Memory B cell (primary cell): ENCODE measurements at regions not wholly inside any gene's neighbourhood (a gene's known extent, or its start where the extent isn't known, plus 50 kb on each side); places are given as distances from the start of the nearest gene placed in this dataset.

Source experiments
- ATAC-seq: fragments of 150-1000 bp; cut with Tn5 transposase; 2 replicates; pipeline ENCODE4 v1.10.0; 2021; ENCODE audit warnings: low read depth, mild to moderate bottlenecking, moderate library complexity
- DNase-seq, 2 donors: peaks; one replicate each; pipeline ENCODE4 v3.0.0; 2022; ENCODE audit warnings: low spot score in 2 of 2
- H3K27ac Mint-ChIP-seq: one replicate; pipeline ENCODE4 v1.8.0; 2022; ENCODE audit warnings: mild to moderate bottlenecking, moderate library complexity, mixed read lengths
- H3K27me3 Mint-ChIP-seq: one replicate; pipeline ENCODE4 v1.8.0; 2022; ENCODE audit warnings: mixed read lengths
- H3K36me3 Mint-ChIP-seq: one replicate; pipeline ENCODE4 v1.8.0; 2022; ENCODE audit warnings: mild to moderate bottlenecking, mixed read lengths
- H3K4me1 Mint-ChIP-seq: one replicate; pipeline ENCODE4 v1.8.0; 2022; ENCODE audit warnings: mixed read lengths
- H3K4me3 Mint-ChIP-seq: one replicate; pipeline ENCODE4 v1.8.0; 2022; ENCODE audit warnings: mild to moderate bottlenecking, moderate library complexity, mixed read lengths
- H3K9me3 Mint-ChIP-seq: one replicate; pipeline ENCODE4 v1.8.0; 2022; ENCODE audit warnings: mixed read lengths

GRCh38 chr6:140874066-140874465, 1258.7 kb upstream of the GJE1 start:
- no peak overlapping the region for H3K4me3 Mint-ChIP-seq

DNA sequence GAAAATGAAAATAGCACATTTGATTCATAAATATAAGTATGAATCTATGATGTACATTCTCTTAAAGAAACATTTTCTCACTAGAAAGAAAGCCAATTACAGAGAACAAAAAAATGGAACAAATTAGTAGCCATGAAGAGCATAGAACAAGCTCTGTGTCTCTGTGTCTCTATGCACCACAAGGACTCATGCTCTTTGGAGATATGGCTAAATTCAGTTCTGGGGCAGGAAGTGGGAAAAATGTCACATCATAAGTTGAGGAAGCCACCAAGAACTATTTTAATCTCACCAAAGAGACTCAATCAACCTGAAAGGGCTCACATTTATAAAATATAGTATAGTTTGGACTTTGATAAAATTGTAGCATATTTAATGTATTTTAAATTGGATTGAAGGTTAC, 1259.8 kb upstream of the GJE1 start:
- Mint-ChIP-seq H3K27me3 (no peaks in the 10 kb centered on the region), H3K4me1 (no peaks in the 10 kb centered on the region), H3K4me3 (no peak overlapping the region), H3K9me3 (peaks cover 3% of the 10 kb centered on the region), H3K27ac (no peak overlapping the region), H3K36me3 (no peaks in the 10 kb centered on the region)
- DNase-seq: no peak
- no peak for ATAC-seq

More at GRCh38 chr6:140874066-140874465, 1258.7 kb upstream of the GJE1 start:
- Mint-ChIP-seq H3K36me3 (no peaks in the 10 kb centered on the region), H3K4me1 (no peaks in the 10 kb centered on the region), H3K9me3 (peaks cover 3% of the 10 kb centered on the region), H3K27me3 (no peaks in the 10 kb centered on the region), H3K27ac (no peak overlapping the region)
- ATAC-seq (no peak), DNase-seq (no peak)

DNA sequence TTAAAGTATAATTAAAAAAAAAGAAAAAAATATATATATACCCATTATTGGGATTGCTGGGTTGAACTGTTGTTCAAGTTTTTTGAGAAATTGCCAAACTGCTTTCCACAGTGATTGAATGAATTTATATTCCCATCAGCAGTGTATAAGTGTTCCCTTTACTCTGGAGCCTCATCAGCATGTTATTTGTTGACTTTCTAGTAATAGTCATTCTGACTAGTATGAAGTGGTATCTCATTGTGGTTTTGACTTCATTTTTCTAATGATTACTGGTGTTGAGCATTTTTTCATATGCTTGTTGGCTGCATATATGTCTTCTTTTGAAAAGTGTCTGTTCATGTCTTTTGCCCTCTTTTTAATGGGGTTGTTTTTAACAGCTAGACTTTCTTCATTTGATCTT, 1260.8 kb upstream of the GJE1 start:
- no peak for ATAC-seq
- no peak overlapping the region for H3K27ac Mint-ChIP-seq
- no peaks in the 10 kb centered on the region for H3K36me3 Mint-ChIP-seq
- no peaks in the 10 kb centered on the region for H3K27me3 Mint-ChIP-seq
- H3K4me1 Mint-ChIP-seq: no peaks in the 10 kb centered on the region
- no peak overlapping the region for H3K4me3 Mint-ChIP-seq
- peaks cover 3% of the 10 kb centered on the region for H3K9me3 Mint-ChIP-seq
- no peak for DNase-seq

DNA sequence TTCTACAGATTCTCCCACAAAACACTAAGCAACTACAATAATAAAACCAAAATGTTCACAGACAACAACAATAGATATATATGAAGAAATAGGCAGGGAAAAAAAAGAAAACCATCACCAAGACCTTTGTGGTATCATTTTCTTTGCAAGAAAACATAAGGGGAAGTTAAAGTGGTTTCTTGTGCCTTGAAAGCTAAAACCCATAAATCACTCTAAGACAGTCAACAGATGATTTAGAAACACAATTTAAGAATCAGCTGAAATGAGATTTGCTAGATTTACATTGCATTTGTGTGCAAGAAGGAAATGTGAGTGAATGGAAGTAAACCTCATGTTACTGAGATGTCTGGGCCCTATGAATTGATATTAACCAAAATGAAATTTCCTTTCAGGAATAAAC, 1265.4 kb upstream of the GJE1 start:
- Mint-ChIP-seq H3K4me3 (no peak overlapping the region), H3K4me1 (no peaks in the 10 kb centered on the region), H3K9me3 (peaks cover 4% of the 10 kb centered on the region), H3K27ac (no peak overlapping the region), H3K27me3 (no peaks in the 10 kb centered on the region), H3K36me3 (no peaks in the 10 kb centered on the region)
- DNase-seq (no peak), ATAC-seq (no peak)

DNA sequence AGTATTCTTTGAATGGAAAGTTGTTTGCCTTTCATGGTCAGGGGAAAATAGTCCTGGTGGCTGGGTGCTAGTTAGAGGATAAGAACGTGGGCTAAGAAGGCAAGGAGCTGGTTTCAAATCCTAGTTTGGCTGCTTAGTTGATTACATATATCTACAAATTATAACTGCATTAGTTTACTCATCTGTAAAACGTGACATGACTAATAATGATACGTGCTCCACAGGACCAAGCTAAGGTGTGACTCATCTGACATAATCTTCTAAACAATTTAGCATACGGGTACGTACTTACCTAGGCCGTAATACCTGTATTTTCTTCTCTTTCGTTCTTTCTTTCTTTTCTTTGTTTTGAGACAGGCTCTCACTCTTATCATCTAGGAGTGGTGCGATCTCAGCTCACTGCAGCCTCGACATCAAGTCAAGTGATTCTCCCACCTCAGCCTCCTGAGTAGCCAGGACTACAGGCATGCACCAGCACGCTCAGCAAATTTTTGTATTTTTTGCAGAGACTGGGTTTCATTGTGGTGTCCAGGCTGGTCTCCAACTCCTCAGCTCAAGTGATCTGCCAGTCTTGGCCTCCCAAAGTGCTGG, 1274.2 kb upstream of the GJE1 start:
- Mint-ChIP-seq H3K9me3 (no peaks in the 10 kb centered on the region), H3K4me3 (no peak overlapping the region), H3K27ac (no peak overlapping the region), H3K36me3 (no peaks in the 10 kb centered on the region), H3K4me1 (no peaks in the 10 kb centered on the region), H3K27me3 (no peaks in the 10 kb centered on the region)
- DNase-seq (no peak), ATAC-seq (no peak)

DNA sequence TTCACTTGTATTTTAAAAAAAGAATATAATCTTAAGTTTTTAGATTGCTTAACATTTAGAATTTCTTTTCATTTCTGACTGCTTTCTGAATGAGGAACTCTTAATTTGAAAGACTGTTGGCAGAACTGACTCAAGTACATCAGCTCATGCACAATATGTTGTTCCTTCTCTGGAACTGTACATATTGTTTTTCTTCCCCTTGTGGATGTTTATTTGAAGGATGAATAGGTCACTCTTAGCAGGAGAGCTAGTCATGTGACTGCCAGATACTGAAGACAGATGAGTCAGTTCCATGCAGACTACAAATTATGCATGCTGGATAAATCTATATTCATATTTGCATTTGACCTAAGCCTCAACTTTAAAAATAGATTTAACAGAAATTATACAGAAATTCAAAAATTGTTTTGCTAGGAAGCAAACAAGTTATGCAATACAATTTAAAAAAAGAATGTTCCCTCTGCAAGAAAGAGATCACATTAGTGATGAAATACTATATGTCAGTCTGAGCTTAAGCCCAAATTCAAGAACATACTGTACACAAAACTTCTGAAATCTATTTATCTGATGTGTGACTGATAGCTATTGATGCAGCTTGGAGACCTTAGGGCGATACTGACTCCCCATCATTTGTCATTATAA, 1274.9 kb upstream of the GJE1 start:
- H3K27me3 Mint-ChIP-seq: no peaks in the 10 kb centered on the region
- no peak overlapping the region for H3K4me3 Mint-ChIP-seq
- no peak overlapping the region for H3K27ac Mint-ChIP-seq
- no peaks in the 10 kb centered on the region for H3K9me3 Mint-ChIP-seq
- no peaks in the 10 kb centered on the region for H3K4me1 Mint-ChIP-seq
- no peak for ATAC-seq
- H3K36me3 Mint-ChIP-seq: no peaks in the 10 kb centered on the region
- no peak for DNase-seq

DNA sequence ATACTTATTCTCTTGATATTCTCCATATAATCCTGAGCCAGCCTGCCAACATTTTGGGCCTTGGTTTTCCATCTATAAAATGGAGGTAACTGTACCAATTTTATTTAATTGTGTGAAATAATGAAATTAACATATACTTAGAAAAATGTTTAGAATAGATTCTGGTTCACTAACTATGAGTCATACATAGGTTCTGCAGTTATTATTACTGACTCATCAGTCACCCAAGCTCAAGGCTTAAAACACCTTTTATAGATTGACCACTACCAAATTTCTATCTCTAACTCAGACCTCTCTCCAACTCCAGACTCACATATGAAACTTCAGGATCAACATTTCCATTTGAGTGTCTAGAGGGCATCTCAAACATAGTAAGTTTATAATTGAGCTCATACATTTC, 1277.2 kb upstream of the GJE1 start:
- DNase-seq (no peak), ATAC-seq (no peak)
- no peaks in the 10 kb centered on the region for H3K9me3 Mint-ChIP-seq
- no peak overlapping the region for H3K27ac Mint-ChIP-seq
- H3K36me3 Mint-ChIP-seq: no peaks in the 10 kb centered on the region
- H3K27me3 Mint-ChIP-seq: no peaks in the 10 kb centered on the region
- no peak overlapping the region for H3K4me3 Mint-ChIP-seq
- no peaks in the 10 kb centered on the region for H3K4me1 Mint-ChIP-seq

GRCh38 chr6:140854318-140854717, 1278.4 kb upstream of the GJE1 start:
- Mint-ChIP-seq H3K4me1 (no peaks in the 10 kb centered on the region), H3K36me3 (no peaks in the 10 kb centered on the region), H3K9me3 (no peaks in the 10 kb centered on the region), H3K4me3 (no peak overlapping the region), H3K27ac (no peak overlapping the region), H3K27me3 (no peaks in the 10 kb centered on the region)
- no peak for DNase-seq
- no peak for ATAC-seq

DNA sequence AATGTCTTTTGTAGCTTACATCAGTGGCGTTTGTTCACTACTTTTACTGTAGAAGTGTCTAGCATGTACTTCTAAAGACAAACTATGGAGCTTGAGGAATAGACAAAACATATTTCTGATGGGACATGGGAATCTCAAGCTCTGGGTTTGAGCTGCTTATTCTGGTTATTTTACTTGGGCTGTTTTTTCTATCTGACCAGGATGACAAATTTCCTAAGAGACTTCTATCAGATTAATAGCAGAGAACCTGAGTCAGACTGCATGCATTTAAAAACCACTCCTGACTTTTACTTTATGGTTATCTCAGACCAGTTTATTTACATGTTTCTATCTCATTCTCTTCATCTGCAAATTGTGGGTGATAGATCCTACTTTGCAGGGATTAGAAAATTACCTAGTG, 1282.3 kb upstream of the GJE1 start:
- ATAC-seq (no peak), DNase-seq (no peak)
- Mint-ChIP-seq H3K9me3 (no peaks in the 10 kb centered on the region), H3K36me3 (no peaks in the 10 kb centered on the region), H3K4me3 (no peak overlapping the region), H3K4me1 (no peaks in the 10 kb centered on the region), H3K27ac (no peak overlapping the region), H3K27me3 (no peaks in the 10 kb centered on the region)

- Mint-ChIP-seq H3K4me3 (no peak overlapping the region), H3K9me3 (no peaks in the 10 kb centered on the region)
These were observed 1283.3 kb upstream of the GJE1 start for GRCh38 chr6:140849456-140849855.

DNA sequence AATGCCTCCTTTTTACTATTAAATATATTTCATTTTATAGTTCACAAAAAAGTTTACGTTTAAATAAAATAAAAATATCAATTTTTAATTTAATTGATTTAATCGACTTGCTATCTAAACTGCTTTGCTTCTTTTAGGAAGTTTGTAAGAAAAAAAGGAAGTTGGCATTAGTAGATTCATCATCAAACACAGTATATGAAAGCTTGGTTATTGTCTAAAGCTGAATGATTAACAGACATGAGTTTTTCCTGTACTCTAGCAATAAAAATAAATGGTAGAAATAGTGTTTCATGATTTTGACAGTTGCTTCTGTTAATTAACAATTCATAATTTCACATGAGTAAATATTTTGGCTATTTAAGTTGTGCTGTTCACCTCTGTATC, 1285.5 kb upstream of the GJE1 start:
- H3K4me3 Mint-ChIP-seq: no peak overlapping the region
- ATAC-seq (no peak), DNase-seq (no peak)
- no peaks in the 10 kb centered on the region for H3K4me1 Mint-ChIP-seq
- H3K36me3 Mint-ChIP-seq: no peaks in the 10 kb centered on the region
- no peaks in the 10 kb centered on the region for H3K9me3 Mint-ChIP-seq
- no peak overlapping the region for H3K27ac Mint-ChIP-seq
- no peaks in the 10 kb centered on the region for H3K27me3 Mint-ChIP-seq

More at GRCh38 chr6:140849456-140849855, 1283.3 kb upstream of the GJE1 start:
- Mint-ChIP-seq H3K27ac (no peak overlapping the region), H3K4me1 (no peaks in the 10 kb centered on the region), H3K36me3 (no peaks in the 10 kb centered on the region), H3K27me3 (no peaks in the 10 kb centered on the region)
- no peak for DNase-seq
- no peak for ATAC-seq

DNA sequence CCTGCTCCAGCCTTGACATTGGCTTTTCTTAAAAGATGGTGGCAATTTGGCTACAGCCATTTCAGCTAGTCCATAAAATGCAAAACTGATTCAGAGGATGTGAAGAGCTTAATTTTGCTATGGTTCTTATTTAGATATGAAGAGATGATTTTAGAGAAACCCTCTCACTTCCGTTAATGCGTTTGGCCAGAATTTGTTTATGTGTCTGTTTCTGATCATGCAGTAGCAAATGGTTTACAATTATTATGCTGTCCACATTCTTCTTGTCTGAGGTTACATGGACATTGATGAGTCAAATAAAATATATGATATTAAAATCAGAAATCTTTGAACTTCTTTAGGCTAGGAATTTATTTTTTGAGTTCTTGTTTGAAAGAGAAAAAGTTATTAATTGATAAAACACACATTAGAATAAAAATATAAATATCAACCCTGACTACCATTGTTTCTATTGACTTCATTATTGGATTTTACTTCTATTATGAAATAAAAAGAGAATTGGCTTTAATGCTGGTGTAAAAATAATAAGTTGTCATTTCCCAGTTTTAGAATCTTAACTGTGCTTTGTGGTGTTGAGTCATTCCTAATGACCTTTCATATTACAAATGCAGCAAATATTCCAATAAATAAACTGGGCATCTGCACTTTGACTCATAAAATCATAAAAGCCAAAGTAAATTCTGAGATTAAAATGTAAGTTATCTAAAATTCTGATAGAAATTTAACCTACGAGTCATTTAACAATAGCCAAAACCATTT, 1286.0 kb upstream of the GJE1 start:
- Mint-ChIP-seq H3K36me3 (no peaks in the 10 kb centered on the region), H3K27ac (no peak overlapping the region), H3K9me3 (no peaks in the 10 kb centered on the region), H3K4me1 (no peaks in the 10 kb centered on the region), H3K27me3 (no peaks in the 10 kb centered on the region), H3K4me3 (no peak overlapping the region)
- DNase-seq: no peak
- ATAC-seq: no peak

GRCh38 chr6:140845701-140846100, 1287.0 kb upstream of the GJE1 start:
- Mint-ChIP-seq H3K27me3 (no peaks in the 10 kb centered on the region), H3K27ac (no peak overlapping the region), H3K36me3 (no peaks in the 10 kb centered on the region), H3K4me3 (no peak overlapping the region), H3K9me3 (no peaks in the 10 kb centered on the region), H3K4me1 (no peaks in the 10 kb centered on the region)
- no peak for ATAC-seq
- no peak for DNase-seq

DNA sequence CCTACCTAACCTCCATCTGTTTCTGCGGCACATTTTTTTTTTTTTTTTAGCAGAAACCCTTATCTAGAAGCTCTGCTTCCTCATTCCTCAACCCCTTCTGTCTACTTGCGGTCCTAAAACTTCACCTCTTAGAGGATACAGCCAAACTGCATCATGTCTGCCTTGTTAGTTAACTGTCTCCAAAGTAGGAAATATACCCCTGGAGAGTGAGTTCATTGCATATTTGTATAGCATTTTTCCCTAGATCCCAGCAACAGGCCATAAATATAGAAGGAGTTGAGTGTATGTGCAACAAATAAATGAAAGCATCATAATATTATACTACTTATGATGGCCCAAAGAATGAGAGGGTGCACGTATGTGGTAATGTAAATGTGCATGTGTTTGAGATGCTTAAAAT, 1288.6 kb upstream of the GJE1 start:
- Mint-ChIP-seq H3K9me3 (no peaks in the 10 kb centered on the region), H3K4me3 (no peak overlapping the region), H3K4me1 (no peaks in the 10 kb centered on the region), H3K27me3 (no peaks in the 10 kb centered on the region), H3K27ac (no peak overlapping the region), H3K36me3 (no peaks in the 10 kb centered on the region)
- ATAC-seq: no peak
- no peak for DNase-seq

DNA sequence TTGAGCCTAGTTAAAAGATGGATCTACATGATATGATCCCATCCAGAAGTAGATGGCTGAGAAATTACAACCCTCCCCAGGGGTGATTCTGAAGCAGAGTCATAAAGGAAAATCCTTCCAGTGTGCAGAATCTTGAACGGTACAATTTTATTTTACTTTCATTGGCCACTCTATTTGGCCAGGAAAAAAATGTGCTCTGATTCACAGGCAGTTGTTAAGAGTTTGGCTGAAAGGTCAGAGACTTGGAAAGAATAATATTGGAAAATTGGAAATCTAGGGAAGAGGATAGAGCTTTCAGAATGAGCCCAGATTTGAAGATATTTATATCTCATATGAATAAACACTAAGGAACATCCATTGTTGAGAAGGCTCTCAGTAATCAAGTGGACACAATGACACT, 1299.3 kb upstream of the GJE1 start:
- Mint-ChIP-seq H3K4me1 (no peaks in the 10 kb centered on the region), H3K9me3 (no peaks in the 10 kb centered on the region), H3K27ac (no peak overlapping the region), H3K36me3 (no peaks in the 10 kb centered on the region), H3K27me3 (no peaks in the 10 kb centered on the region), H3K4me3 (no peak overlapping the region)
- ATAC-seq: no peak
- no peak for DNase-seq
